OCI-LY7 (cell line): ENCODE measurements at regions not wholly inside any gene's neighbourhood (a gene's known extent, or its start where the extent isn't known, plus 50 kb on each side); places are given as distances from the start of the nearest gene placed in this dataset.

Experiments used
- BruUV-seq: library from RNA; stranded (reverse); fragments of 400-500 nt; replicated peaks from 2 replicates; lab custom pipeline; 2021; lab: Mats Ljungman, UMichigan
- CTCF ChIA-PET: fragments of 300-600 bp; sonication (Branson Sonifier 250); formaldehyde crosslinking; loops from one replicate; lab custom pipeline; 2022; ENCODE audit warnings: antibody characterized with exemption; ENCODE audit not compliant: unreplicated experiment; lab: Charles Lee
- POLR2A ChIA-PET: fragments of 300-600 bp; sonication (Branson Sonifier 250); formaldehyde crosslinking; loops from one replicate; lab custom pipeline; 2022; ENCODE audit warnings: antibody characterized with exemption; lab: Charles Lee
- DNase-seq: peaks from one replicate; pipeline ENCODE4 v3.0.0-alpha.2; 2015; ENCODE audit warnings: low spot score
- H2AFZ ChIP-seq: fragments of 200-600 bp; sonication (generic), shearing (Covaris generic); 2 replicates; pipeline ENCODE4 v1.6.1; 2014; ENCODE audit warnings: mild to moderate bottlenecking, antibody characterized with exemption, low read length, moderate library complexity
- H3K27ac ChIP-seq: fragments of 200-600 bp; sonication (generic); 2 replicates; pipeline ENCODE4 v1.5.1; 2014; ENCODE audit warnings: mixed run types, low read depth, mild to moderate bottlenecking, moderate library complexity, low read length, inconsistent platforms; ENCODE audit not compliant: poor library complexity, severe bottlenecking
- H3K36me3 ChIP-seq: fragments of 200-600 bp; sonication (generic); 2 replicates; pipeline ENCODE4 v1.6.1; 2014; ENCODE audit warnings: mild to moderate bottlenecking, antibody characterized with exemption, low read length, moderate library complexity, mixed read lengths; ENCODE audit not compliant: insufficient read depth
- H3K4me1 ChIP-seq: fragments of 200-600 bp; sonication (generic); 2 replicates; pipeline ENCODE4 v1.5.1; 2014; ENCODE audit warnings: mild to moderate bottlenecking, low read length; ENCODE audit not compliant: insufficient read depth, poor library complexity, severe bottlenecking
- H3K4me2 ChIP-seq: fragments of 200-600 bp; sonication (generic); 2 replicates; pipeline ENCODE4 v1.6.1; 2014; ENCODE audit warnings: mild to moderate bottlenecking, low read length
- H3K4me3 ChIP-seq: fragments of 200-600 bp; sonication (generic); 2 replicates; pipeline ENCODE4 v1.5.1; 2014; ENCODE audit warnings: mild to moderate bottlenecking, low read depth, low read length; ENCODE audit not compliant: poor library complexity, severe bottlenecking
- H3K79me2 ChIP-seq: fragments of 200-600 bp; sonication (generic); 2 replicates; pipeline ENCODE4 v1.6.1; 2016; ENCODE audit warnings: low read depth, mild to moderate bottlenecking, low read length, moderate library complexity, mixed read lengths; ENCODE audit not compliant: insufficient read depth
- H3K9me2 ChIP-seq: fragments of 200-600 bp; sonication (generic); 2 replicates; pipeline ENCODE4 v1.6.1; 2016; ENCODE audit warnings: mild to moderate bottlenecking, low read length, mixed read lengths; ENCODE audit not compliant: insufficient read depth
- H3K9me3 ChIP-seq: fragments of 200-600 bp; sonication (generic); 2 replicates; pipeline ENCODE4 v1.6.1; 2014; ENCODE audit warnings: mild to moderate bottlenecking, mixed run types, low read length, mixed read lengths
- H4K20me1 ChIP-seq: fragments of 200-600 bp; sonication (generic); 2 replicates; pipeline ENCODE4 v1.6.1; 2014; ENCODE audit warnings: mild to moderate bottlenecking, antibody characterized with exemption, low read length, moderate library complexity, mixed read lengths; ENCODE audit not compliant: insufficient read depth
- EZH2phosphoT487 ChIP-seq: fragments of 200-600 bp; sonication (generic); IDR thresholded peaks from 2 replicates; pipeline ENCODE4 v1.6.1; 2018; ENCODE audit warnings: low read depth, borderline replicate concordance, mild to moderate bottlenecking, mixed run types, antibody characterized with exemption, low read length, moderate library complexity, mixed read lengths
- intact Hi-C: fragments of 100-400 bp; cut with micrococcal nuclease; formaldehyde crosslinking; loops from one replicate; pipeline ENCODE4 v1.10.0; 2022; ENCODE audit not compliant: unreplicated experiment
- TF ChIP-seq, protein P1 (sequence below): fragments of 200-600 bp; sonication (generic); conservative IDR thresholded peaks from 2 replicates; pipeline ENCODE4 v1.5.1; 2014; ENCODE audit warnings: mild to moderate bottlenecking, antibody characterized with exemption, low read length, moderate library complexity, mixed read lengths

DNA sequence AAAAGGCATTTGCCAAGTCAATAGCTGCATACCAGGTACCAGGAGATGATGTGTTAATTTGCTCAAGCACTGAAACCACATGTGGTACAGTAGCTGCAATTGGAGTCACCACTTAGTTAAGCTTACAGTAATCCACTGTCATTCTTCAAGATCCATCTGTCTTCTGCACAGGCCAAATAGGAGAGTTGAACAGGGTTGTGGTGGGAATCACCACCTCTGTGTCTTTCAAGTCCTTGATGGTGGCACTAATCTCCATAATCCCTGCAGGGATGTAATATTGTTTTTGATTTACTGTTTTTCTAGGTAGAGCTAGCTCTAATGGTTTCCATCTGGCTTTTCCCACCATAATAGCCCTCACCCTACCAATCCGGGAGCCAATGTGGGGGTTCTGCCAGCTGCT is 91.9 kb downstream of the FCRL5 start:
- Histone ChIP-seq H3K9me3 (no peaks in the 10 kb centered on the region), H4K20me1 (no peaks in the 10 kb centered on the region), H3K4me3 (no peak overlapping the region), H3K4me2 (no peak overlapping the region), H3K27ac (no peak overlapping the region), H3K9me2 (no peaks in the 10 kb centered on the region), H2AFZ (no peak overlapping the region), H3K36me3 (no peaks in the 10 kb centered on the region), H3K79me2 (no peaks in the 10 kb centered on the region), H3K4me1 (no peaks in the 10 kb centered on the region)
- ChIA-PET POLR2A (interaction anchor here (0.6 kb wide), 1 partner anchor 254 kb away, joined by 4 read pairs; no protein-coding TSS in a partner anchor), CTCF (no interaction called here)
- TF ChIP-seq EZH2phosphoT487 = no peak
- TF ChIP-seq, protein P1, sequence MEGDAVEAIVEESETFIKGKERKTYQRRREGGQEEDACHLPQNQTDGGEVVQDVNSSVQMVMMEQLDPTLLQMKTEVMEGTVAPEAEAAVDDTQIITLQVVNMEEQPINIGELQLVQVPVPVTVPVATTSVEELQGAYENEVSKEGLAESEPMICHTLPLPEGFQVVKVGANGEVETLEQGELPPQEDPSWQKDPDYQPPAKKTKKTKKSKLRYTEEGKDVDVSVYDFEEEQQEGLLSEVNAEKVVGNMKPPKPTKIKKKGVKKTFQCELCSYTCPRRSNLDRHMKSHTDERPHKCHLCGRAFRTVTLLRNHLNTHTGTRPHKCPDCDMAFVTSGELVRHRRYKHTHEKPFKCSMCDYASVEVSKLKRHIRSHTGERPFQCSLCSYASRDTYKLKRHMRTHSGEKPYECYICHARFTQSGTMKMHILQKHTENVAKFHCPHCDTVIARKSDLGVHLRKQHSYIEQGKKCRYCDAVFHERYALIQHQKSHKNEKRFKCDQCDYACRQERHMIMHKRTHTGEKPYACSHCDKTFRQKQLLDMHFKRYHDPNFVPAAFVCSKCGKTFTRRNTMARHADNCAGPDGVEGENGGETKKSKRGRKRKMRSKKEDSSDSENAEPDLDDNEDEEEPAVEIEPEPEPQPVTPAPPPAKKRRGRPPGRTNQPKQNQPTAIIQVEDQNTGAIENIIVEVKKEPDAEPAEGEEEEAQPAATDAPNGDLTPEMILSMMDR = no peak
- intact Hi-C loops = no loop called here
- no peak for DNase-seq
- no TSS peak for BruUV-seq

DNA sequence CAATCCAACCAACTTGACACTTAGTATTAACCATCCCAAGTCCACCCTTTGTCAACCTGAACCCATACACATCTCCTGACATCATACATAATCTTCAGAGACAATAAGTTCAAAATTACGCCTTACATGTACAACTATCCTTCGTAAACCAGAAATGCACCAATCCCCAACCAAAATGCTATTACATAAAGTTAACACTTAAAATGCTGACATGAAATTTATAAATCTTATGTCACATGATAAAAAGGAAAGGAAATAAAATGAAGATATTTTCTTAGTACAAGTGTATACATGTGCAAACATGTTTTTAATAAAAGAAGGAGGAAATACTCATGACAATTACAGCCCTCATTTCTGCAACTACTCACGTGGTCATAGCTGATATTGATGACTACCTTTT is 95.0 kb downstream of the FCRL5 start:
- Histone ChIP-seq H3K4me3 (no peak overlapping the region), H3K27ac (no peak overlapping the region), H3K9me3 (no peaks in the 10 kb centered on the region), H4K20me1 (no peaks in the 10 kb centered on the region), H3K4me1 (no peaks in the 10 kb centered on the region), H3K9me2 (no peaks in the 10 kb centered on the region), H3K36me3 (no peaks in the 10 kb centered on the region), H3K4me2 (no peak overlapping the region), H2AFZ (no peak overlapping the region), H3K79me2 (no peaks in the 10 kb centered on the region)
- no peak for DNase-seq
- CTCF ChIA-PET = no interaction called here
- POLR2A ChIA-PET = no interaction called here
- BruUV-seq = no TSS peak
- TF ChIP-seq, protein P1 = no peak
- no peak for TF ChIP-seq EZH2phosphoT487
- intact Hi-C loops = no loop called here

DNA sequence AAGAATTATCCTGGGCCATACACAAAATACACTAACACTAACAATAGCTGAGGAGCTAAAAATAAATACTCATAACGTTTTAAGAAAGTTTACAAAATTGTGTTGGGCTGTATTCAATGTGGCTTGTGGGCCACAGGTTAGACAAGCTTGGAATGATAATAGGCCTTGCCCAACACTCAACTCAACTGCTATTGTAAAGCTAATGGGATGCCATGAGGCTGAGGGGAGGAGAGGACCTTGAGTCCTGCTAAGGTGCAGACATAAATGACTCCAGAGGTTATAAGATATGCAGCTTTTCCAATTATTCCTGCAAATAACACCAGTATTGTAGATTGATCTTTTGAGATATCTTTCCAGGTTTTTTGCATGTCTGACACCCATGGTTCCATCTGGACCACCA is 97.0 kb downstream of the FCRL5 start:
- no peak overlapping the region for H3K4me3 ChIP-seq
- no peak for DNase-seq
- H3K9me3 ChIP-seq = no peaks in the 10 kb centered on the region
- no peaks in the 10 kb centered on the region for H4K20me1 ChIP-seq
- BruUV-seq = no TSS peak
- H3K4me2 ChIP-seq = no peak overlapping the region
- no peak overlapping the region for H2AFZ ChIP-seq
- ChIA-PET POLR2A (interaction anchor here (0.5 kb wide), 1 partner anchor 552 kb away, joined by 3 read pairs; no protein-coding TSS in a partner anchor), CTCF (no interaction called here)
- TF ChIP-seq, protein P1 = no peak
- no peak for TF ChIP-seq EZH2phosphoT487
- H3K9me2 ChIP-seq = no peaks in the 10 kb centered on the region
- intact Hi-C loops = no loop called here
- no peaks in the 10 kb centered on the region for H3K4me1 ChIP-seq
- H3K27ac ChIP-seq = no peak overlapping the region
- no peaks in the 10 kb centered on the region for H3K36me3 ChIP-seq
- H3K79me2 ChIP-seq = no peaks in the 10 kb centered on the region
